HG03025 (cell line): ENCODE measurements at regions not wholly inside any gene's neighbourhood (a gene's known extent, or its start where the extent isn't known, plus 50 kb on each side); places are given as distances from the start of the nearest gene placed in this dataset.

Experiments used
- ATAC-seq: cut with Tn5 transposase; IDR thresholded peaks from one replicate; pipeline ENCODE4 v1.9.1; 2021; ENCODE audit warnings: mild to moderate bottlenecking, moderate library complexity; ENCODE audit not compliant: unreplicated experiment, low FRiP score

DNA sequence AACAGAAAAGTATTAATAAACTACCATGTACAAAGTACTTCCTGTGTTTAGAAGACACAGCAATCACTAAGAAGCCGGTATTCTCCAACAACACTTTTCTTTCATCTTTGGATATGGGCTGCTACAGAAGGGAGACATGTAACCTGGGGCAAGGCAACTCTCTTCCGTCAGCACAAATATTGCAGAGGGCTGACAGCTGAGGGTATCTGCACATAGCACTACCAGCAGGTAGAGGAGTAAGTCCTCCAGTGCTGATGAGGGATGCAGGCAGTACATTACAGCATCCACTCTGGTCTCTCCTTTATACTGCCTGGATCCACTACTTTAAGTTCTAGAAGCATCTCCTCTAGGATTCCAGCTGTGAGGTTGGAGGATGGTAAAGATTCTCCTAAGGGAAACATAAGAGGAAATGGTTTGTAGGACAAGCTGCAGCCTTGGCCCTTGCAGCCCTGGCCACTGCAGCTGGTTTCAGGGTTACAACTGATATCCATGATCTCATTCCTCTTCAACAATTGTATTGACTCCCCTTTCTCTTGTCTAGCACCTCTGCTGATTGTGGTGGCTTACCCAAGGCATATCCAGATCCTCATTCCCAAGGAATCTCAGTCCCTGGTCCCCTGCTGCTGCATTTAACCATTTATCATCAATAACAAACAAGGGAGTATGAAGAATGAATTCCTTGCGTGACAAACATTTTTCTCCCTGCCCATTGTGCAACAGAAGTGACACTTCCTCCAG lies 110.7 kb upstream of the ADGRF1 start:
- no peak for ATAC-seq

DNA sequence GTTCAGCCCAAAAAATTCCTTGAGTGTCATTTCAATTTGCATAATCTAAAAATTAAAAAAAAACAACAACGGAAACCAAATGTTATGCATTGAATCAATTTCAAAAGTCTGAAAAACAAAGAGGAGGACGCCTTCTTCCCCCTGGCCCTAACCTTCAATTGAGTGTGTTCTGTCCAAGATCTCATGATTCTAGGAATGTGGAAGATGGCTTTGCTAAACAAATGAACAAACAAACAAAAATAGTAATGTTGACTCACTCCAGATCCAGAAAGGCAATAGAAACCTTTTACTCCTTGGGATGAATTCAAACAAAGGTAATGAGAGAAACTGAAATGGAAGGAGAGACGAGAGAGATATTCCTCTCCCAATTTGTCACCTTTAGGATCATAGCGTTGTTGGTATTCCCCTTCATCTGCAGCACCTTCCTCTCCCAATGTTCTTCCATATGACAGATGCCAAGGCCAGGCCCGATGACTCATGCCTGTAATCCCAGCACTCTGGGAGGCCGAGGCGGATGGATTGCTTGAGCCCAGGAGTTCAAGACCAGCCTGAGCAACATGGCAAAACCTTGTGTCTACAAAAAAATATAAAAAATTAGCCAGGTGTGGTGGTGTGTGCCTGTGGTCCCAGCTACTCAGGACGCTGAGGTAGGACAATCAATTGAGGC lies 109.2 kb upstream of the ADGRF1 start:
- no peak for ATAC-seq

DNA sequence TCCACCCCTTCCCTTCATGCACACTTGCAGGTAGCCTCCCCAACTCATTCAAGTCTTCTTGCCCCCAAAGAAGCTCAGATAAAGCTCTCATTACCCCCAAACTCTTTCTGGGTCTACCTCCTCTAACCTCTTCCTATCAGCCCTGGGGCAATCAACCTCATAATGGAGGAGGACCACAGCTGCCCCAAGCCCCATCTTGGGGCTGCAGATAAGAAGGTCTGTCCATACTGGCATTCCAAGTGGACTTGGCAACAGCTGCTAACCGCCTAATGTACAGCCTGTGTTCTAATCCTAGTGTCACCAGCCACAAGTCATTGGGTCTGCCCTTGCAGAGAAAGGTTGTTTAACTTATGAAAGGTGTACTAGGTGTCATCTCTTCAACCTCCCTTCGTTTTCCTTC lies 107.4 kb upstream of the ADGRF1 start:
- ATAC-seq = no peak

DNA sequence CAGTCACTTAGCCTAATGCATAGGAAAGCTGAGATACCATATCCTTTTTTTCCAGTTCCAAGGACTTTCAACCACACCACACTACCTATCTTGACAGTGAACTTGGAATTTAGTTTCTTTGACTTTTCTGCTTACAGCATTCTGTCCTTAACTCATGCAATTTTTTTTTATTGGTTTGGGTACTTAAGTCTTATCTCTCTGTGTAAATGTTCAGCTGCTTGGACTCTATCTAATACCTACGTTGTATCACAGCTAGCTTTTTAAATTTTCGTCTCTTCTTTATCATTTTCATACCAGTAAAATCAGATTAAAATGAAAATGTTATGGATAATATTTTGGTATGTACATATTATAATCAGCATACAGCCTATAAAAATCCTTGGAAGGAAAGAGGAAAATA lies 106.9 kb upstream of the ADGRF1 start:
- ATAC-seq = no peak

DNA sequence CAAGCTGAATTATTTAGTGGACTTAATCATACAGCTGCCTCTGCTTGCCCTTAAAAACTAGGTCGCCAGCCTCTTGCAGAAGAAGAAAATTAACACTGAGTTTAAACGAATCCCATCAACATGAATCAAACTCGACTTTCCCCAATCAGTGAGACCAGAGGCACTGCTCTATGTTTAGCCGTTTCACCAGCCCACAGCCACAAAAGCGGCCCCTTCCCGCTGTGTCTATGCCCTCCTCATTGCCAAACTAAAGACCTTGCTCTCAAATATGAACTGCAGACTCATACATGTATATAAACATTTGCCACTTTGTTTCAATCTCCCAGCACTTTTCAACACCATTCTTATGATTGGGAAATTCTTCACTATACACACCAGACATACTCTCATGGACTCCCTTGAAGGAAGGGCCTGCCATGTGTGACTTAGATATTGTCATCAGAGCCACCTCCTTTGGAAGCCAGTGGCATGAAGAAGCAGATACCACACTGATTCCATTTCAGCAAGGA lies 105.8 kb upstream of the ADGRF1 start:
- ATAC-seq = no peak

DNA sequence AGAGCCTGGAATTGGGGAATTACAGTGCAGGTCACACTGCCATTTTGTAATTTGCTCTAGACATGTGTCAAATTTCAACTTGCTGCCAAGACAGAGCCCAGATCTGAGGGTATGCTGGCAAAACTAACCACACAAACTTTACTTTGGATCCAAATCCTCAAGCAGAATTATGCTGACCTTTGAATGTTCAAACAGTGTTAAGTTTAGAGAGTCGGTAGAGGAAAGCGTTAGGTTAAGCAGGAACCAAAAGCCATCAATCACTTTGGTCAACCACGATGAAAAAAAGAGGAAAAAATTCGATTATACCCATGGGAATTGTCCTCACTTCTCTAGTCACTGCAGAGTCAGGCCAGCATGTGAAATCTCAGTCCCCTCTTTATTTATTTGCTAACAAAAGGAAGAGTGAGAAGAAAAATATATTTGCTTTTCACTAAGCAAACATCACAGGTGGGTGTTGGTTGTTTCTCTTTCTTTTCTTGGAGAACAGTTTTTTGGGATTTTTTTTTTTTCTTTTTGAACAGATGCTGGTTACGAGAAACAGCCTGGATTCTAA lies 105.1 kb upstream of the ADGRF1 start:
- ATAC-seq = no peak

DNA sequence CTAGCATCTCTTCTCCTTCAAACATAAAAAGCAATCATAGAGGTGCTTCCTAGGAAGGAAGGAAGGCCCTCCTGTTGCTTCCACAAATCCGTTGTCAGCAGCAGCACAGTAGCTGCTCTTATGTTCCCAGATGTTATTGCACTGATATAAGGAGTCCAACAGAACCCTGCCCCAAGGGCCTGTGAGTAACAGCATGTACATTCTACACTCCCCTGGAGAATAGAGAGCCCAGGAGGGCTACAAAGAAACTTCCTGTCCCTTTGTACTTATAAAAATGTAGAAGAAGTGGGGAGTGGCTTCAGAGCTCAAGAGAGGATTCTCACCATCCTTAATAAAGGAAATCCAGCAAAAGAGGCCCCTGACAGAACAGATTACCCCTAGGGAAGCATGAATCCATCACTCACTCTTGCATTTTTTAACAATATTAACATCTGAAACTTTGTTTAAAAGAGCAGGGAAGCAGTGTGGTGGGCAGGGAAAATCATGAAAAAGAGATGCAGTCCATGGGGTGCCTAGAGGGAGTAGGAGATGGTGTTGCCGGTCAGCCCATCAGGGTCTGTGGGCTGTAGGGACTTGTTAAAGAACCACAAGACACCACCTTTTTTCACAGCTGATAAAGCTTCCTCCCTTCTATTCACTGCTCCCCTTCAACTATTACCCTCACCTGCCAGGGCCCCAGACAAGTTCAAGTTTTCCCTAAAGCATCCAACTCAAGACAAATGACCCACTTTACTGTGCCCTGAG lies 104.5 kb upstream of the ADGRF1 start:
- no peak for ATAC-seq

DNA sequence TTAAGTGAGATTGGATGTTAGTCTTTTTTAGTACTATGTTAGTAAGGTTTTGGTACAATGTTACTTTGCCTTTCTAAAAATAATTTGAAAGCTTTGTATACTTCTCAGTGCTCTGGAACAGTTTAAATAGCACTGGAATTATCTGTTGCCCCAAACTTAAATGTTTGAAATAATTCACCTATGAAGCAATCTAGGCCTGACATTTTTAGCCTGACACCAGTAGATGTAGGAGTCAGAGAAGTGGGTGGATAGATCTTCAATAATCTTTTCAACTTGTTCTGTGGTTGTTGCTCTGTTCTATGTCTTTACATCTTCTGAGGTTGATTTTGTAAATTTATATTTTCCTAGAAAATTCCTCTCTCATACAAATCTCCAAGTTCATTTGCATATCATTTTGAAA lies 103.1 kb upstream of the ADGRF1 start:
- no peak for ATAC-seq

DNA sequence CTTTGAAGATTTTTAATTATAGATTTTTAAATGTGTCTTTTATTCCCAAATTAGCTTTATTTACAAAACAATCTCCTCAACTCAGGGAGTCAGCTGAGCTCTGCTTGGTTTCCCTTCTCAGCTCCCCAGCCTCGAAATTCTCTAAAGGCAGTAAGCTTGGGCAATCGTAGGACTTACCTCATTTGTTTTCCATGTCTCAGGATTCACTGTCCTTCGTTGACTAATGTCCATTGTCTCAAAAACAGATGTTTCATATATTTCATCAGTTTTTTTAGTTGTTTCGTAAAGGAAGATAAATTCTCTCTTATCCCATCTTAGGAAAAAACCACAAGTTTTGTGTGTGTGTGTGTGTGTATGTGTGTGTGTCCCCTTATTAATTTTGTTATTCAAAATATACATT lies 102.2 kb upstream of the ADGRF1 start:
- no peak for ATAC-seq

DNA sequence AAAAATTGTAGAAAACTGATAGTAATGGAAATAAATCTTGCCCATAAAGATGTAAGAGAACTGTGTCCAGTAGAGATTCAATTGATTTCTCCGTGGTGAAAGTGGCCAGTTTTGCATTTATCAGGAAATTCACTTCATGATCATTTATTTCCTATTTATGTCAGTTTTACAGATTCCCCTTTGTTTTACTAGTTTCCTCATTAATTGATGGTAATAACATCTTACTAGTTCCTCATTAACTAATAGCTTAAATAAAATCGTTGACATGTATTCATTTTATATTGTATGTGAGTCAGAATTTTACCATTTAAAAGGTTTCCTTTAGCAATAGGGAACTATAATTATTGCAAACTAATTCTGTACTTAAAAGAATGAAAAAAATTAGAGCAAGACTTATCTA lies 99.8 kb upstream of the ADGRF1 start:
- ATAC-seq = no peak

DNA sequence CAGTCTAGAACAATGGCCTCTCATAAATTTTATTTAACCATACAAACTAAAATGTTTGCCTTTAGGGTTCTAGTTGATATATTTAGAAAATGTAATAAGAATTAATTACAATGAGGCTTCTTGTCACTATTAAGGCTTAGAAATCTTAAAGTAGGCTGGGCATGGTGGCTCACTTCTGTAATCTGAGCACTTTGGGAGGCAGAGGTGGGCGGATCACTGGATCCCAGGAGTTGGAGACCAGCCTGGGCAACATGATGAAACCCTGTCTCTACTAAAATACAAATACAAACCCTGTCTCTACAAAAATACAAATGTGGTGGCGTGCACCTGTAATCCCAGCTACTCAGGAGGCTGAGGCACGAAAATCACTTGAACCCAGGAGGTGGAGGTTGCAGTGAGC lies 99.0 kb upstream of the ADGRF1 start:
- no peak for ATAC-seq

DNA sequence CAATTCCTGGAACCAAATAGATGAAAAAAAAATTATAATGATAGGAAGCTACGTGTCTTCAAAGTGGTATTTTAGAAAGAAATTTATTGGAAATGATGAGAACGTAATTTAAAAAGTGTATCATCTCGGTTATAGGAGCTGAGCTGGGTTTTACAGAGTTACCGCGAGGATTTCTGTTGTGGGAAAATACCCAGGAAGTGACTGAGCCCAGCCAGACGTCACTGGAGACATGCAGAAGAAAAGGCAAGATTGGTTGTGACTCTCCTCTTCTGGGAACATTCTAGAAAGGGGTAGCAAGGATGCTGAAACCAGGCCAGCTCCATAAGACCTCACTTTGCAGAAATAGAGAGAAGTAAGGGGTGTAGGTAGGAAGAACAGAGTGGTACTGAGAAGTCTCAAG lies 95.9 kb upstream of the ADGRF1 start:
- no peak for ATAC-seq

DNA sequence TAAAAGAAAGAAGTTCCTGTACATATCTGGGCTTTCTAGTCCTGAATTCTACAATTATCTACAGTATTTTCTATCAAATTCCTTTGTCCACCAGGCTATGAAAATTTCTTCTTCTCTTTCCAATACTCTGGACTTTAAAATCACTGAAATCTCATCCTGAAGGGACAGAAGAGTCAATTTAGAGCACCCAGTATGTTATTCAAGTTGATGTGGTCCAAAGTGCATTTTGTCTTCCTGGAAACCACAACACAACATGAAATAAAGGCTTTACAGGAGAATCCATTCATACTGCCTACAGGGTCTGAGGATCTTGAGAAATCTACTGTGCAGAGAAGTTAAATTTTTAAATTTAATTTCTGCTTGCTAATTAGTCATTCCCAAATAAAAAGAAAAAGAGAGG lies 94.9 kb upstream of the ADGRF1 start:
- ATAC-seq = no peak

DNA sequence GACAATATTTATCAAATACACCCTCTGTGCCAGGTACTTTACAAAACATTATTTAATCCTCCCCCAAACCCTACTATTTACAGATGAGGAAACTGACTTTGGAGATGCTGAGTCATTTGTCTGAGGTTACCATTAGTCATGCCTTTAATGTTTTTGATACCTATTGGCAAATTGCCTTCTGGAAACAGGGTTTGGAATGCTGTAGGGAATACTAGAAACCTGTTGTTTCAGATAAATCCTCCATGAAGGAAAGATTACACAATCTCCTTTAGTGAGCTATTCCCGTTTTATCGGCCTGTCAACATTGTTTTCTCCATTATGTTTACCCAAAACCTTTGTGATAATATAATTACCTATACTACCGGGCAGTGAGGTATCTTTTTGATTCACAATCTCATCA lies 93.6 kb upstream of the ADGRF1 start:
- ATAC-seq = no peak

DNA sequence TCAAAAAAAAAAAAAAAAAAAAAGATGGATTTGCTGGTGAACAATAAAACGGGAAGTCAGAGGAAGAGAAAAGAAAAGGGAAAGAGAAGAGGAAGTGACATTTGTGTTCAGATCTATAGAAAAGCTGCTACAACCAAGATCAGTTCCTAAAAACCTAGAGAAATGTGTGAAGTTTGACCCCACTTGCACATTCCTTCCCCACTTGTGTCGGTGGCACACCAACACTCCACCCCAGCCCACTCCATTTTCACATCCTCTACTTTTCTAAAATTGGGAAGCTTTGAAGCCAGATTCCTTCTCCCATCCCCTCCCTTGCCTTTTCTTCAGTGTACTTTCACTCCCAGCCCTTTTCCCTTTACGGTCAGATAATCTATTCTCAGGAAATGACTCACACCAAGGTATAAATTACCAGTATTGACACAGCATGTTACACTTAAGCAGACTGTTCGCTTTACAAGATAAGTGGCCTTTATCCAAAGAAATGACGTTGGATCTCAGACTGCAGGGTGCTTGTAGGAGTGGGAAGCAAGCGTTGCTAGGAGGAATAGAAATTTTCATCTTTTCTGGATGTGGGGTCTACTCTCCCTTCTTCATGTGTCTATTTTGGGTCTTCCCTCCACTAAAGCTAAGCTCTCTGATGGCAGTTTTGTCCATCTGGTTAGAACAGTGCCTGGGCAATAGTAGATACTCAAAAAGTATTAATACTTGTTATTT lies 92.5 kb upstream of the ADGRF1 start:
- no peak for ATAC-seq

DNA sequence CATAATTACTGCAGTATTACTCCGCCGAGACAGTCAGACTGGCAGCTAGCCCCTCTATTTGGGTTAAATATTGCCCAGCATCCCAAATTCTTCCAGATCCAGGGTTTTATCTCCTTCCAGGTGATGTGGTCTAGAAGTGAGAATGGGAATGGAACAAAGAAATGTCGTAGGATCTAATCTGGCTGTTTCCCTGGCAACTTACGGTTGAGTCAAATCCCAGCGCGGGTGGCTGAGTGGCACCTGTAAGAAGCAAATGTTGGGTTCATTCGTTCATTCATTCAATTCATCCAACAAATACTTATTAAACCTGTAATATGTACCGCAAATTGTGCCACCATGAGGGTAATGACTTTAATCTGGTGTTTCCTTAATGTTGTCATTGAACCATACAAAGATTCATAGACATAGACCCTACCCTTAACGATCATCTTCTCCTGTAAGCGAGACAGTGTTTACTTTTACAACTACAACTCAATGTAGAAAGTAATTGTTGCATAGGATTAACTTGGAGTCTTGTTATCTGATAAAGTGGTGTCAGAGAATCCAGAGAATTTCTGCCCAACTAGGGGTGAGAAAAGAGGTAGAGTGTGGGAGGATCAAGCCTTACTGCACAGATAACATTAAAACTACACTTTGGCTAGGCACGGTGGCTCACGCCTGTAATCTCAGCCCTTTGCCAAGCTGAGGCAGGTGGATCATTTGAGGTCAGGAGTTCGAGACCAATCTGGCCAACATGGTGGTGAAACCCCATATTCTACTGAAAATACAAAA lies 91.3 kb upstream of the ADGRF1 start:
- no peak for ATAC-seq

DNA sequence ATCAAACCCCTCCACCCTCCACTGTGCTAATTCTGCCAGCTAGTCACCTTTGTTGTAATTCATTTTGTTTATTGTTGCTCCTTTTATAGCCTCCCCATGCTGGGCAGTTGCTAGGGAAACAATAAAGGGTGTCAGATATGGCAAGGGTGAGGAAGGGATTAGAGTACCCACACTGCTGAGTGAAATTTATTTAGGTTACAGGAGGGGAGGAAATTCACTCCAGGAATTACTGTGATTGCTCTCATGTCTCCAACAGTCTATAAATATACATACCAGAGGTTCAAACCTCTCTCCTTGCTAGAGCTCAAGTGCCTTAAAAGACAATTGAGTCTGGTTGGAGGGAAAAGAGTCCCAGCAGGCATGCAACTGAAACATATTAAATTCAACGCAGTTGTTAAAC lies 90.6 kb upstream of the ADGRF1 start:
- no peak for ATAC-seq

DNA sequence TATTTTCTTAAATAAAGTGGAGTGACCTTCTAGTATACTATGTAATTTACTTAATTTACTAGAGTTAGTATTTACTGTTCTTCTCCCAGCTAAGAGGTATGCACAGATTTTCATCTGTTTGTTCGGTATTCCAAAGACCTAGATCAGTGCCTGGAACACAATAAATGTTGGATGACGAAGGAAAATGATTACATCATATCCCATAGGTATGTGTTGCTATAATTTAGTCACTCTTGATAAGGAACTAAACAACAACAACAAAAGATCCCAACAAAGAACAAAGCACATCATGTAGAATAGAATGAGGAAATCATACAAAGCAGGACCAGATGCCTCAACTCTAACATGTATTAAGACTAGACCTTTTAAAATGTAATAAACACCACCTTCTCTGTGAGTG lies 89.6 kb upstream of the ADGRF1 start:
- no peak for ATAC-seq

DNA sequence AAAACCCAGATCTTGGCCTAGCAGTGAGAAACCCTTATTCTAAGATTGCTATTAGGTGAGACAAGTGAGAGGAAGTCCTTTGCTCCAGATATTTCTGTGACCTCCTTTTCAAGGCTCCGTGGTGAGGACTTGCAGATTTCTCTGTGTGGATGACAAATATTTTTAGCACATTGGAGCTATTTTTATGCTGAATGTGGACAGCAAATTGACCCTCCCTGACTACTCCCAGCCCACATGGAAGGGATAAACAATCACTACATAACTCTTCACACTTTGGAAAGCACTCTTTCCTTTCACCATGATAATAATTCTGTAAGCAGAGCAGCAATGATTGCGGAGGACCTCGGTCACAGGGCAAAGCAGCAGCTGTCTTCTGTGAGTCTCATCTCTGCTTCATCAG lies 88.0 kb upstream of the ADGRF1 start:
- ATAC-seq = no peak

DNA sequence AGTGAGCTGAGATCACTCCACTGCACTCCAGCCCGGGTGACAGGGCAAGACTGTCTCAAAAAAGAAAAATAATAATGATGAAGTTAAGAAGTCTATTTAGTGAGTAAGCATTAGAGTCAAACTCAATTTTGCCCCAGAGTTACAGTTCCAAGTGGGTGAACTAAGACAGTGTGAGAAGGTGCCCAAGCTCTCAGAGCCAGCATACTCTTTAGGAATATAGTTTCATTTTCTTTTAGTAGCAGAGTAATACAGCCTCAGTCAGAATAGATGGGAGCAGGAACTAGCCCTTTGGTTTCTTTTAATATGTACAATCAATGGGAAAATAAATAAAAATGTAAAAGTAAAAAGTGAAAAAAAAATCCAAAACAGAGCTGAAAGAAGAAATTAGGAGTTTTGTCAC lies 87.0 kb upstream of the ADGRF1 start:
- ATAC-seq = no peak
